ENCODE measurements at regions not wholly inside any gene's neighbourhood (a gene's known extent, or its start where the extent isn't known, plus 50 kb on each side); places are given as distances from the start of the nearest gene placed in this dataset.
A peak's percentile ranks its signal among the peaks of the same experiment; 100 is the strongest.

- DNase-seq (ENCODE audit: low read depth, low spot score), result peak; percentile 49
- no peaks in the 10 kb centered on the region; the same call in 1 of the 2 replicates for H3K9me3 ChIP-seq (ENCODE audit: control insufficient read depth, insufficient read depth, low read length)
- no peak overlapping the region for H3K27ac ChIP-seq (ENCODE audit: low read depth, low read length)
- no peak for TF ChIP-seq CTCF (IDR thresholded peaks at IDR 0.05; ENCODE audit: low read depth, low read length)
- no peak overlapping the region for H3K4me3 ChIP-seq (ENCODE audit: low read depth, low read length)
- no peaks in the 10 kb centered on the region for H3K27me3 ChIP-seq (ENCODE audit: control insufficient read depth, insufficient read depth, low read length)
- POLR2A ChIA-PET, result interaction anchor here (0.7 kb wide), 1 partner anchor 76 kb away, joined by 3 read pairs; no protein-coding TSS in a partner anchor
- CTCF ChIA-PET, result no interaction called here
Observed at GRCh38 chr4:38565271-38566199, 98.5 kb upstream of the KLF3 start.

- no peak overlapping the region for H3K27ac ChIP-seq (ENCODE audit: low read depth, low read length)
- no peak for TF ChIP-seq CTCF (IDR thresholded peaks at IDR 0.05; ENCODE audit: low read depth, low read length)
- CTCF ChIA-PET, result no interaction called here
- H3K9me3 ChIP-seq (ENCODE audit: control insufficient read depth, insufficient read depth, low read length), result no peaks in the 10 kb centered on the region; the same call in 1 of the 2 replicates
- no peaks in the 10 kb centered on the region for H3K27me3 ChIP-seq (ENCODE audit: control insufficient read depth, insufficient read depth, low read length)
- no peak for DNase-seq (ENCODE audit: low read depth, low spot score)
- POLR2A ChIA-PET, result no interaction called here
- no peak overlapping the region for H3K4me3 ChIP-seq (ENCODE audit: low read depth, low read length)
Observed at GRCh38 chr4:38566806-38567398, 97.1 kb upstream of the KLF3 start.

- Histone ChIP-seq H3K9me3 (ENCODE audit: control insufficient read depth, insufficient read depth, low read length) (no peaks in the 10 kb centered on the region; the same call in 1 of the 2 replicates), H3K27me3 (ENCODE audit: control insufficient read depth, insufficient read depth, low read length) (no peaks in the 10 kb centered on the region), H3K4me3 (ENCODE audit: low read depth, low read length) (no peak overlapping the region), H3K27ac (ENCODE audit: low read depth, low read length) (no peak overlapping the region)
- CTCF ChIA-PET, result no interaction called here
- TF ChIP-seq CTCF (IDR thresholded peaks at IDR 0.05; ENCODE audit: low read depth, low read length), result no peak
- DNase-seq (ENCODE audit: low read depth, low spot score), result no peak
- POLR2A ChIA-PET, result no interaction called here
Observed at GRCh38 chr4:38567457-38567856, 96.5 kb upstream of the KLF3 start.

- Histone ChIP-seq H3K4me3 (ENCODE audit: low read depth, low read length) (no peak overlapping the region), H3K9me3 (ENCODE audit: control insufficient read depth, insufficient read depth, low read length) (no peaks in the 10 kb centered on the region; the same call in 1 of the 2 replicates), H3K27ac (ENCODE audit: low read depth, low read length) (no peak overlapping the region), H3K27me3 (ENCODE audit: control insufficient read depth, insufficient read depth, low read length) (no peaks in the 10 kb centered on the region)
- ChIA-PET CTCF (interaction anchor here (0.7 kb wide), 1 partner anchor 41 kb away, joined by 3 read pairs; no protein-coding TSS in a partner anchor), POLR2A (no interaction called here)
- TF ChIP-seq CTCF (IDR thresholded peaks at IDR 0.05; ENCODE audit: low read depth, low read length), result no peak
- no peak for DNase-seq (ENCODE audit: low read depth, low spot score)
Observed at GRCh38 chr4:38568768-38569167, 95.2 kb upstream of the KLF3 start.
